Panc1 (cell line): ENCODE measurements at regions not wholly inside any gene's neighbourhood (a gene's known extent, or its start where the extent isn't known, plus 50 kb on each side); places are given as distances from the start of the nearest gene placed in this dataset.

Experiments
- ATAC-seq: fragments of 200-7000 bp; cut with Tn5 transposase; 2 replicates; pipeline ENCODE4 v1.9.1; 2020; ENCODE audit warnings: mild to moderate bottlenecking, moderate library complexity
- BruUV-seq: library from RNA; stranded (reverse); fragments of 400-500 nt; replicated peaks from 2 replicates; lab custom pipeline; 2021; lab: Mats Ljungman, UMichigan
- CTCF ChIA-PET: fragments of 300-600 bp; sonication (Branson Sonifier 250); formaldehyde crosslinking; loops from one replicate; lab custom pipeline; 2022; ENCODE audit warnings: antibody characterized with exemption; lab: Charles Lee
- POLR2A ChIA-PET: fragments of 300-600 bp; sonication (Branson Sonifier 250); formaldehyde crosslinking; loops from one replicate; lab custom pipeline; 2022; ENCODE audit warnings: antibody characterized with exemption; lab: Charles Lee
- DNase-seq: peaks from one replicate; pipeline ENCODE4 v3.0.0-alpha.2; 2010; ENCODE audit warnings: low read depth, low spot score
- H3K27ac ChIP-seq: 2 replicates; pipeline ENCODE4 v1.5.1; 2011; ENCODE audit warnings: mild to moderate bottlenecking, low read length, inconsistent platforms
- H3K27me3 ChIP-seq: fragments of 200-500 bp; sonication (Bioruptor generic); 2 replicates; pipeline ENCODE4 v1.6.0; 2014; ENCODE audit warnings: low read length, inconsistent platforms; ENCODE audit not compliant: control insufficient read depth, insufficient read depth
- H3K36me3 ChIP-seq: fragments of 200-500 bp; sonication (Bioruptor generic); 2 replicates; pipeline ENCODE4 v1.5.1; 2014; ENCODE audit warnings: inconsistent platforms, mild to moderate bottlenecking, low read length, moderate library complexity; ENCODE audit not compliant: control insufficient read depth, insufficient read depth
- H3K4me1 ChIP-seq: 2 replicates; pipeline ENCODE4 v1.5.1; 2011; ENCODE audit warnings: inconsistent platforms, mild to moderate bottlenecking, low read length, moderate library complexity; ENCODE audit not compliant: control insufficient read depth, insufficient read depth
- H3K4me3 ChIP-seq, 2 experiments: 2 replicates each; pipeline ENCODE4 v1.5.1; 2011 to 2012; ENCODE audit warnings: low read depth in 2 of 2, low read length in 2 of 2, mild to moderate bottlenecking in 2 of 2, inconsistent platforms in 1 of 2, moderate library complexity in 1 of 2
- H3K9me3 ChIP-seq: fragments of 200-500 bp; sonication (Bioruptor generic); 2 replicates; pipeline ENCODE4 v1.5.1; 2014; ENCODE audit warnings: low read depth, mild to moderate bottlenecking, inconsistent platforms, low read length, moderate library complexity; ENCODE audit not compliant: control insufficient read depth, insufficient read depth
- CTCF ChIP-seq: fragments of 450-650 bp; IDR thresholded peaks from 2 replicates; pipeline ENCODE4 v1.5.1; 2017; ENCODE audit warnings: mild to moderate bottlenecking
- POLR2AphosphoS5 ChIP-seq: IDR thresholded peaks from 2 replicates; pipeline ENCODE4 v1.6.1; 2012; ENCODE audit warnings: mild to moderate bottlenecking, low read depth, low read length, moderate library complexity
- REST ChIP-seq, 2 experiments: IDR thresholded peaks; 2 replicates each; pipeline ENCODE4 v1.6.1; 2011 to 2012; ENCODE audit warnings: low read depth in 2 of 2, control low read depth in 1 of 2, low read length in 1 of 2, mild to moderate bottlenecking in 1 of 2, moderate library complexity in 1 of 2; ENCODE audit not compliant: insufficient read depth in 1 of 2
- SIN3A ChIP-seq: IDR thresholded peaks from 2 replicates; pipeline ENCODE4 v1.6.1; 2012; ENCODE audit warnings: low read depth, mild to moderate bottlenecking, low read length, moderate library complexity, borderline replicate concordance; ENCODE audit not compliant: insufficient read depth
- TCF7L2 ChIP-seq: IDR thresholded peaks from 2 replicates; pipeline ENCODE4 v1.6.1; 2011; ENCODE audit warnings: mild to moderate bottlenecking, low read depth, low read length, inconsistent platforms
- in situ Hi-C: cut with HindIII; loops from 2 replicates; pipeline ENCODE4 v1.10.0; 2016; ENCODE audit warnings: low sequenced_read_pairs, low pct_unique_long_range_greater_than_20kb
- intact Hi-C: fragments of 100-400 bp; cut with micrococcal nuclease; formaldehyde crosslinking; loops from one replicate; pipeline ENCODE4 v1.10.0; 2022; ENCODE audit not compliant: unreplicated experiment

GRCh38 chr17:34024386-34024785 lies 230.7 kb upstream of the CCL2 start:
- no peak for DNase-seq
- Histone ChIP-seq H3K4me1 (no peaks in the 10 kb centered on the region), H3K36me3 (no peaks in the 10 kb centered on the region), H3K9me3 (no peaks in the 10 kb centered on the region), H3K27me3 (0 out of 2 replicates have a peak, but pooled peaks cover 2% of the 10 kb centered on the region), H3K4me3 (no peak overlapping the region), H3K27ac (no peak overlapping the region)
- CTCF ChIA-PET, result no interaction called here
- intact Hi-C loops (no loop called here), in situ Hi-C loops (no loop called here)
- TF ChIP-seq REST (IDR thresholded peaks at IDR 0.05; ENCODE audit: insufficient read depth in 1 of 2, low read depth in 2 of 2, low read length in 1 of 2) (no peak), SIN3A (no peak), POLR2AphosphoS5 (no peak), CTCF (no peak)
- ATAC-seq, result no peak
- POLR2A ChIA-PET, result interaction anchor here (0.6 kb wide), 1 partner anchor 12 kb away, joined by 3 read pairs; no protein-coding TSS in a partner anchor
- BruUV-seq, result no TSS peak

- POLR2A ChIA-PET, result interaction anchor here (0.6 kb wide), 1 partner anchor 12 kb away, joined by 3 read pairs; no protein-coding TSS in a partner anchor
- ATAC-seq, result no peak
- no peaks in the 10 kb centered on the region for H3K4me1 ChIP-seq
Measured at GRCh38 chr17:34024806-34025551, 230.1 kb upstream of the CCL2 start.

More at GRCh38 chr17:34024806-34025551, 230.1 kb upstream of the CCL2 start:
- CTCF ChIA-PET, result no interaction called here
- no peak for TF ChIP-seq SIN3A
- no peak for TF ChIP-seq CTCF
- TF ChIP-seq REST (IDR thresholded peaks at IDR 0.05; ENCODE audit: insufficient read depth in 1 of 2, low read depth in 2 of 2, low read length in 1 of 2), result no peak
- no peak for TF ChIP-seq TCF7L2
- TF ChIP-seq POLR2AphosphoS5, result no peak
- no peak overlapping the region for H3K27ac ChIP-seq
- no peak for DNase-seq
- H3K4me3 ChIP-seq, result no peak overlapping the region
- H3K9me3 ChIP-seq, result no peaks in the 10 kb centered on the region
- H3K27me3 ChIP-seq, result 0 out of 2 replicates have a peak, but pooled peaks cover 2% of the 10 kb centered on the region
- intact Hi-C loops (no loop called here), in situ Hi-C loops (no loop called here)
- no peaks in the 10 kb centered on the region for H3K36me3 ChIP-seq
- no TSS peak for BruUV-seq
